Kidney (tissue), 13 donors: ENCODE measurements at regions not wholly inside any gene's neighbourhood (a gene's known extent, or its start where the extent isn't known, plus 50 kb on each side); places are given as distances from the start of the nearest gene placed in this dataset.
"Not testable (repeated sequence)": the region's sequence is repeated elsewhere in the genome, so short reads cannot be mapped to it uniquely, and the experiment has no call there.

ENCODE experiments used
- DNase-seq, 5 donors: peaks; one replicate each; pipeline ENCODE4 v3.0.0-alpha.2; 2013 to 2020
- FAIRE-seq: peaks from 2 replicates; lab custom pipeline; 2012; peaks lifted over from hg19 to GRCh38; lab: Jason Lieb, UNC
- H3K27ac ChIP-seq, 2 donors: one replicate each; pipeline ENCODE4 v1.7.0; 2013; ENCODE audit warnings: low read depth in 2 of 2, low read length in 2 of 2, inconsistent platforms in 1 of 2
- H3K27me3 ChIP-seq: one replicate; pipeline ENCODE4 v1.7.1; 2013; ENCODE audit warnings: low read length, inconsistent platforms; ENCODE audit not compliant: control insufficient read depth, insufficient read depth
- H3K36me3 ChIP-seq, 3 donors: one replicate each; pipeline versions ENCODE4 v1.7.0 to v1.7.1; 2013; ENCODE audit warnings: low read length in 3 of 3, control low read depth in 1 of 3, inconsistent platforms in 1 of 3; ENCODE audit not compliant: insufficient read depth in 3 of 3, control insufficient read depth in 2 of 3
- H3K4me1 ChIP-seq, 3 donors: one replicate each; pipeline versions ENCODE4 v1.7.0 to v1.7.1; 2013; ENCODE audit warnings: low read length in 3 of 3, inconsistent platforms in 1 of 3, low read depth in 1 of 3; ENCODE audit not compliant: control insufficient read depth in 2 of 3, insufficient read depth in 2 of 3
- H3K4me3 ChIP-seq, 3 donors: one replicate each; pipeline versions ENCODE4 v1.7.0 to v1.8.1; 2013; ENCODE audit warnings: low read length in 3 of 3, control low read depth in 1 of 3, inconsistent platforms in 1 of 3
- H3K9ac ChIP-seq, 3 donors: one replicate each; pipeline versions ENCODE4 v1.7.0 to v1.7.1; 2013; ENCODE audit warnings: low read length in 3 of 3, control low read depth in 1 of 3, inconsistent platforms in 1 of 3
- H3K9me3 ChIP-seq, 3 donors: one replicate each; pipeline versions ENCODE4 v1.7.0 to v1.7.1; 2013; ENCODE audit warnings: low read length in 3 of 3, control low read depth in 1 of 3, inconsistent platforms in 1 of 3; ENCODE audit not compliant: control insufficient read depth in 2 of 3, insufficient read depth in 1 of 3
- CTCF ChIP-seq: IDR thresholded peaks from 3 replicates; pipeline ENCODE4 v1.5.1; 2012; ENCODE audit warnings: mild to moderate bottlenecking, moderate library complexity, borderline replicate concordance; ENCODE audit not compliant: insufficient read depth; ENCODE audit errors: extremely low read depth
- intact Hi-C: fragments of 100-400 bp; cut with DNase I; formaldehyde crosslinking; loops from one replicate; pipeline ENCODE4 v1.11.1; 2022
- donor health status: control.
- donor health status: control.
- donor health status: control.
- donor health status: control.
- donor health status: control.
- donor health status: DM: yes; HTN: yes; CAD: no.
- donor health status: Normal renal cell carcinoma (clear cell type).

GRCh38 chr6:115511771-115512170 lies 548.9 kb downstream of the FRK start:
- intact Hi-C loops: no loop called here
- FAIRE-seq: no peak
- no peak for DNase-seq
- Histone ChIP-seq H3K9ac (no peak overlapping the region), H3K9me3 (no peaks in the 10 kb centered on the region), H3K4me3 (no peak overlapping the region), H3K36me3 (no peaks in the 10 kb centered on the region), H3K27ac (no peak overlapping the region), H3K4me1 (no peaks in the 10 kb centered on the region), H3K27me3 (no peaks in the 10 kb centered on the region)
- no peak for TF ChIP-seq CTCF

GRCh38 chr6:115502432-115502831 lies 558.3 kb downstream of the FRK start:
- H3K27me3 ChIP-seq, intact Hi-C loops, H3K4me3 ChIP-seq, H3K9me3 ChIP-seq, H3K36me3 ChIP-seq, H3K9ac ChIP-seq, FAIRE-seq, DNase-seq, H3K27ac ChIP-seq, H3K4me1 ChIP-seq: not testable (repeated sequence)

- FAIRE-seq (no peak), DNase-seq (no peak)
- H3K27ac ChIP-seq: no peak overlapping the region
- H3K9me3 ChIP-seq: peaks cover 0 to 3% (median 0%) of the 10 kb centered on the region in 3 donors
- TF ChIP-seq CTCF: no peak
- intact Hi-C loops: no loop called here
- no peaks in the 10 kb centered on the region for H3K27me3 ChIP-seq
- H3K9ac ChIP-seq: no peak overlapping the region
- H3K4me1 ChIP-seq: no peaks in the 10 kb centered on the region
- H3K36me3 ChIP-seq: no peaks in the 10 kb centered on the region
- H3K4me3 ChIP-seq: no peak overlapping the region
Observed at GRCh38 chr6:115495184-115495583, 565.5 kb downstream of the FRK start.

GRCh38 chr6:115487331-115487730 lies 573.4 kb downstream of the FRK start:
- FAIRE-seq: no peak
- intact Hi-C loops: no loop called here
- H3K27ac ChIP-seq: no peak overlapping the region

More at GRCh38 chr6:115487331-115487730, 573.4 kb downstream of the FRK start:
- Histone ChIP-seq H3K4me3 (no peak overlapping the region), H3K4me1 (no peaks in the 10 kb centered on the region), H3K9me3 (no peaks in the 10 kb centered on the region), H3K27me3 (no peaks in the 10 kb centered on the region), H3K9ac (no peak overlapping the region), H3K36me3 (no peaks in the 10 kb centered on the region)
- TF ChIP-seq CTCF: no peak
- DNase-seq: no peak
